Glutamatergic neuron (in vitro differentiated cells): ENCODE measurements at regions not wholly inside any gene's neighbourhood (a gene's known extent, or its start where the extent isn't known, plus 50 kb on each side); places are given as distances from the start of the nearest gene placed in this dataset.
A peak's percentile ranks its signal among the peaks of the same experiment; 100 is the strongest.

Experiments used
- DNase-seq: peaks from one replicate; pipeline ENCODE4 v3.0.0; 2022
- H3K27ac Mint-ChIP-seq: one replicate; pipeline ENCODE4 v1.8.0; 2020; ENCODE audit warnings: mild to moderate bottlenecking, mixed read lengths, inconsistent platforms; ENCODE audit not compliant: unreplicated experiment
- H3K27me3 Mint-ChIP-seq: one replicate; pipeline ENCODE4 v1.8.0; 2020; ENCODE audit warnings: mild to moderate bottlenecking, moderate library complexity, mixed read lengths, inconsistent platforms; ENCODE audit not compliant: unreplicated experiment
- H3K36me3 Mint-ChIP-seq: one replicate; pipeline ENCODE4 v1.8.0; 2020; ENCODE audit warnings: mild to moderate bottlenecking, mixed read lengths, inconsistent platforms; ENCODE audit not compliant: unreplicated experiment
- H3K4me1 Mint-ChIP-seq: one replicate; pipeline ENCODE4 v1.8.0; 2020; ENCODE audit warnings: mild to moderate bottlenecking, low read depth, mixed read lengths, inconsistent platforms; ENCODE audit not compliant: unreplicated experiment
- H3K4me3 Mint-ChIP-seq: one replicate; pipeline ENCODE4 v1.8.0; 2020; ENCODE audit warnings: mild to moderate bottlenecking, mixed read lengths, inconsistent platforms; ENCODE audit not compliant: unreplicated experiment
- H3K9me3 Mint-ChIP-seq: one replicate; pipeline ENCODE4 v1.8.0; 2020; ENCODE audit warnings: mild to moderate bottlenecking, moderate library complexity, mixed read lengths, inconsistent platforms; ENCODE audit not compliant: unreplicated experiment
- CTCF ChIP-seq: fragments of 200-600 bp; sonication (generic); IDR thresholded peaks from one replicate; pipeline ENCODE4 v1.5.0; 2021; ENCODE audit not compliant: partially characterized antibody, unreplicated experiment

DNA sequence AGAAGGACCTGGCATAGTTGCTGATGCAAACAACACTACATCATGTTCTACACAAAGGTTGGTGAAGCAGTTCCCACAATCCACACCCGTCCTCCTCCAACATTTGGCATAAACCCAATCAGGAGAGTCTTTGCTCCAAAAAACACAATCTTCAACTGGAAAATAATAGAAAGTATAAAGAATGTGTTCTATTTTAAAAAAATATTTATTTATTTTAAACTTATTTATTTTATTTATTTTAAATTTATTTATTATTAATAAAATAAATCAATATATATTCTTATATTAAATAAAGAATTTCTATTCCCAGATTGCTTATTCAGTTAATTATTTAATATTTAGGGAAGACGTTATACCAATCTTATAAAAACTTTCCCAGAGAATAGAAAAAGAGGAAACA, 1753.7 kb upstream of the AGA start:
- H3K27ac Mint-ChIP-seq = no peak overlapping the region
- TF ChIP-seq CTCF = no peak
- H3K9me3 Mint-ChIP-seq = no peaks in the 10 kb centered on the region
- H3K36me3 Mint-ChIP-seq = no peaks in the 10 kb centered on the region
- no peak for DNase-seq
- no peak overlapping the region for H3K4me3 Mint-ChIP-seq
- peaks cover 10% of the 10 kb centered on the region for H3K4me1 Mint-ChIP-seq
- H3K27me3 Mint-ChIP-seq = no peaks in the 10 kb centered on the region

GRCh38 chr4:179196511-179196910, 1754.3 kb upstream of the AGA start:
- H3K4me1 Mint-ChIP-seq = peaks cover 10% of the 10 kb centered on the region
- no peaks in the 10 kb centered on the region for H3K36me3 Mint-ChIP-seq
- TF ChIP-seq CTCF = no peak
- no peaks in the 10 kb centered on the region for H3K27me3 Mint-ChIP-seq
- H3K9me3 Mint-ChIP-seq = no peaks in the 10 kb centered on the region
- H3K4me3 Mint-ChIP-seq = no peak overlapping the region
- peak; percentile 30 for DNase-seq
- H3K27ac Mint-ChIP-seq = no peak overlapping the region

DNA sequence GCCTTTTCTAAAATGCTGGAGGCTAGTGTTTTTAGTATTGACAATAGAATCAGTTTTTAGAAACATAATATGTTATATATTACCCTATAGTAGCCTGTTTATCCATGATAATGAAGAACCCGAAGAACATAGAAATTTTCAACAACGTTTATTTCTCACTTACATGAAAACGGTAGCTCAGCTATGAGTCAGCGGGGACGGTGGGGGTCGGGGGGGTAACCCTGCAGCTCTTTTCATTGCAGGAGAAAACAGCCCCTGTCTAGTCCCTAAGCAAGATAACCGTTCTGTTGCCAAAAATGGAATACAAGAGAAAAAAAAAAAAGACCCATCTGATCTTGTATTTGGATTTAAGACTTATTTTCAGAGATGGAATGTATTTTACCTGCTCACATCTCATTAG, 1758.4 kb upstream of the AGA start:
- no peaks in the 10 kb centered on the region for H3K9me3 Mint-ChIP-seq
- H3K36me3 Mint-ChIP-seq = no peaks in the 10 kb centered on the region
- H3K4me3 Mint-ChIP-seq = no peak overlapping the region
- DNase-seq = no peak
- H3K4me1 Mint-ChIP-seq = peaks cover 14% of the 10 kb centered on the region
- no peak overlapping the region for H3K27ac Mint-ChIP-seq
- no peak for TF ChIP-seq CTCF
- no peaks in the 10 kb centered on the region for H3K27me3 Mint-ChIP-seq

DNA sequence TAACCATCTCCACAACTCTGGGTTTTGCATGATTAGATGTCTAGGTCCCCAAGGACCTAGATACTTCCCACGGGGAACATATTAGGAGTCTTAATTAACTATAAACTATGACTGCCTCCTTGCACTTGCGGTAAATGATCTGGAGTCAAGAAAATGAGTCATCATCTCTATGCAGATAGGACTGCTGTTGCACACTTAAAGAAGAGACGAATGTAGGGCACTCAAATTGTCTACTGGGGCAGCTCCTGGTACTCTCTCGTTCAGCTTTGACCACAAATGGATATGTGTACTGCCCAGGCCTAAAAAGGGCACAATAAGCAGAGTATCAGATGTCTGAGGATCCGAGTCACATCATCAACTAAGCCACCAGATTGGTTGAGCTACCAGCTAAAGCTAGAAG, 1783.4 kb upstream of the AGA start:
- no peak for TF ChIP-seq CTCF
- Mint-ChIP-seq H3K4me3 (no peak overlapping the region), H3K27ac (no peak overlapping the region), H3K27me3 (no peaks in the 10 kb centered on the region), H3K36me3 (peaks cover 4% of the 10 kb centered on the region), H3K9me3 (no peaks in the 10 kb centered on the region), H3K4me1 (no peaks in the 10 kb centered on the region)
- no peak for DNase-seq

DNA sequence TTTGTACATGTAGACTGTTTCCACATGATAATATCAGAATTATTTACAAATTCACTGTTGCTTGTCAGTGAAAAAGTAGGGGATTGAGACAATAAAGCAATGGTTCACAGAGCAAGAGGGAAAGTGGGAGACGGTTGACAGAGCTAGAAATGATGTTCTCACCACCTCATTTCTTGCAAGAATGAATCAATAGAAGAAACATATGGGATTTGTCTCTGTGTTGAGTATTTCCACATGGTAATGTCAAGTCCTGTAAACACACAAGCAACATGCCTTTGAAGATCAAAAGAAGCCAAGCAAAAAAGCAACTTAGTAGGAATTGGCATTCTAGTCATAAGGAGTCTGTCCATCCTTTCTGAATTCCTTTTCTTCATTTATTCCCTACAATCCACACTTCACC, 1806.6 kb upstream of the AGA start:
- no peaks in the 10 kb centered on the region for H3K27me3 Mint-ChIP-seq
- no peak for DNase-seq
- peaks cover under 1% of the 10 kb centered on the region for H3K9me3 Mint-ChIP-seq
- peaks cover 3% of the 10 kb centered on the region for H3K4me1 Mint-ChIP-seq
- TF ChIP-seq CTCF = no peak
- H3K27ac Mint-ChIP-seq = no peak overlapping the region
- H3K4me3 Mint-ChIP-seq = no peak overlapping the region
- H3K36me3 Mint-ChIP-seq = no peaks in the 10 kb centered on the region
